Adrenal gland (tissue), 9 donors: ENCODE measurements at regions not wholly inside any gene's neighbourhood (a gene's known extent, or its start where the extent isn't known, plus 50 kb on each side); places are given as distances from the start of the nearest gene placed in this dataset.

Experiments
- DNase-seq, 7 donors: peaks; one replicate each; pipeline ENCODE4 v3.0.0-alpha.2; 2019 to 2020
- H3K27ac ChIP-seq, 5 donors: fragments of 200-600 bp; sonication (generic) in 4 of 5; 1 replicate in 3 of 5; 2 replicates in 2 of 5; pipeline versions ENCODE4 v1.5.1 to v1.8.0; 2016 to 2020; ENCODE audit warnings: mild to moderate bottlenecking in 1 of 5
- H3K27me3 ChIP-seq: fragments of 200-600 bp; 2 replicates; pipeline ENCODE4 v1.8.0; 2021
- H3K36me3 ChIP-seq, 2 donors: fragments of 200-600 bp; replicated peaks in 1 of 2; 1 replicate in 1 of 2; 2 replicates in 1 of 2; pipeline versions ENCODE4 v1.5.1 to v1.8.0; 2018 to 2022
- H3K4me1 ChIP-seq, 2 donors: fragments of 200-600 bp; replicated peaks in 1 of 2; 1 replicate in 1 of 2; 2 replicates in 1 of 2; pipeline versions ENCODE4 v1.5.1 to v1.8.0; 2018 to 2021
- H3K4me3 ChIP-seq, 4 donors: fragments of 200-600 bp; sonication (generic) in 3 of 4; one replicate each; pipeline ENCODE4 v1.5.1; 2016 to 2018
- H3K9me3 ChIP-seq, 3 donors: fragments of 200-600 bp; sonication (generic) in 1 of 3; replicated peaks in 1 of 3; 1 replicate in 2 of 3; 2 replicates in 1 of 3; pipeline versions ENCODE4 v1.5.1 to v1.8.0; 2016 to 2021
- CTCF ChIP-seq, 6 experiments: fragments of 450-650 bp in 4 of 6; fragments of 200-600 bp in 2 of 6; sonication (generic) in 1 of 6; IDR thresholded peaks; 1 replicate in 5 of 6; 2 replicates in 1 of 6; pipeline versions ENCODE4 v1.5.1 to v1.8.0; 2016 to 2021; ENCODE audit warnings: antibody characterized with exemption in 6 of 6, mild to moderate bottlenecking in 2 of 6, moderate library complexity in 1 of 6
- POLR2A ChIP-seq, 2 donors: fragments of 450-650 bp; IDR thresholded peaks; one replicate each; pipeline ENCODE4 v1.6.1; 2017; ENCODE audit warnings: antibody characterized with exemption in 2 of 2, mild to moderate bottlenecking in 2 of 2, moderate library complexity in 1 of 2
- WGBS, 4 donors: extraction: QIAGEN DNeasy Blood & Tissue Kit in 2 of 4; methylation state at CpG; one replicate each; pipeline versions ENCODE4 v1.1.5 to v1.1.7; 2013 to 2017; 5-methylcytosine and 5-hydroxymethylcytosine counted together
- intact Hi-C, 2 donors: fragments of 100-400 bp; cut with DNase I; formaldehyde crosslinking; loops; one replicate each; pipeline versions ENCODE4 v1.14.1 to v1.15.0; 2022 to 2023
- donor health status: healthy with polysubstance abuse.
- donor health status: Bipolar disorder and iron deficiency.
- donor health status: DM: yes; HTN: yes; CAD: no.
- donor health status: DM: no; HTN: no; CAD: no.
- donor health status: DM: no; HTN: no; CAD: no.

- Histone ChIP-seq H3K4me3 (no peak overlapping the region), H3K4me1 (no peaks in the 10 kb centered on the region), H3K9me3 (no peaks in the 10 kb centered on the region), H3K27me3 (no peaks in the 10 kb centered on the region), H3K36me3 (no peaks in the 10 kb centered on the region), H3K27ac (no peak overlapping the region)
- no peak for TF ChIP-seq POLR2A (IDR thresholded peaks at IDR 0.05)
- no peak for TF ChIP-seq CTCF (IDR thresholded peaks at IDR 0.05)
- DNase-seq: no peak
- WGBS, 4 donors: 78 to 100% (median 80%) methylated on average over 1 of the region's 1 CpG
- intact Hi-C loops: no loop called here
These were observed 367.5 kb upstream of the GATB start for GRCh38 chr4:152128356-152128755.

- H3K27me3 ChIP-seq: no peaks in the 10 kb centered on the region
- H3K4me1 ChIP-seq: no peaks in the 10 kb centered on the region
- intact Hi-C loops: no loop called here
- no peak overlapping the region for H3K4me3 ChIP-seq
- DNase-seq: no peak
- TF ChIP-seq POLR2A (IDR thresholded peaks at IDR 0.05) (no peak), CTCF (IDR thresholded peaks at IDR 0.05) (no peak)
- peaks cover 0 to 8% (median 0%) of the 10 kb centered on the region in 3 donors for H3K9me3 ChIP-seq
- no peaks in the 10 kb centered on the region for H3K36me3 ChIP-seq
- H3K27ac ChIP-seq: no peak overlapping the region
- 60 to 79% (median 70%) methylated on average over 2 of the region's 2 CpGs for WGBS, 4 donors
These were observed 365.4 kb upstream of the GATB start for GRCh38 chr4:152126238-152126637.

GRCh38 chr4:152118819-152119553, 358.2 kb upstream of the GATB start:
- WGBS, 4 donors: 71 to 88% (median 88%) methylated on average over 11 to 12 of the region's 12 CpGs
- no peaks in the 10 kb centered on the region for H3K4me1 ChIP-seq
- DNase-seq: no peak
- TF ChIP-seq POLR2A (IDR thresholded peaks at IDR 0.05) (no peak), CTCF (IDR thresholded peaks at IDR 0.05) (no peak)
- intact Hi-C loops: no loop called here
- H3K9me3 ChIP-seq: peaks cover 0 to 10% (median 0%) of the 10 kb centered on the region in 3 donors
- H3K27ac ChIP-seq: no peak overlapping the region
- H3K4me3 ChIP-seq: no peak overlapping the region
- no peaks in the 10 kb centered on the region for H3K27me3 ChIP-seq
- no peaks in the 10 kb centered on the region for H3K36me3 ChIP-seq

GRCh38 chr4:152117933-152118507, 357.2 kb upstream of the GATB start:
- intact Hi-C loops: no loop called here
- peaks cover 0 to 10% (median 0%) of the 10 kb centered on the region in 3 donors for H3K9me3 ChIP-seq
- WGBS, 4 donors: 76 to 91% (median 79%) methylated on average over 6 to 8 of the region's 8 CpGs
- no peak for DNase-seq
- H3K27me3 ChIP-seq: no peaks in the 10 kb centered on the region
- TF ChIP-seq POLR2A (IDR thresholded peaks at IDR 0.05) (no peak), CTCF (IDR thresholded peaks at IDR 0.05) (no peak)
- no peaks in the 10 kb centered on the region for H3K36me3 ChIP-seq
- H3K4me1 ChIP-seq: no peaks in the 10 kb centered on the region
- H3K27ac ChIP-seq: no peak overlapping the region
- H3K4me3 ChIP-seq: no peak overlapping the region
